Neural cell (in vitro differentiated cells): ENCODE measurements at regions not wholly inside any gene's neighbourhood (a gene's known extent, or its start where the extent isn't known, plus 50 kb on each side); places are given as distances from the start of the nearest gene placed in this dataset.

Source experiments
- H2AFZ ChIP-seq: fragments of 200-600, 300-800 bp; sonication (generic), shearing (Covaris generic); 2 replicates; pipeline ENCODE4 v1.6.0; 2014; ENCODE audit warnings: low read depth, mild to moderate bottlenecking, antibody characterized with exemption, low read length, moderate library complexity
- H3F3A ChIP-seq: fragments of 200-600 bp; shearing (Covaris generic); 2 replicates; pipeline ENCODE4 v1.6.1; 2016; ENCODE audit warnings: mild to moderate bottlenecking, moderate library complexity, mixed read lengths, antibody characterized with exemption, low read length; ENCODE audit not compliant: insufficient read depth, poor library complexity, severe bottlenecking
- H3K27ac ChIP-seq: fragments of 200-600, 300-800 bp; sonication (generic), shearing (Covaris generic); 2 replicates; pipeline ENCODE4 v1.5.1; 2014; ENCODE audit warnings: mild to moderate bottlenecking, low read length, moderate library complexity
- H3K27me3 ChIP-seq: fragments of 300-800, 200-600 bp; sonication (generic), shearing (Covaris generic); 2 replicates; pipeline ENCODE4 v1.6.0; 2014; ENCODE audit warnings: mild to moderate bottlenecking, low read depth, low read length, moderate library complexity; ENCODE audit not compliant: insufficient read depth
- H3K36me3 ChIP-seq: fragments of 300-800, 200-600 bp; sonication (generic), shearing (Covaris generic); 2 replicates; pipeline ENCODE4 v1.5.1; 2014; ENCODE audit warnings: mild to moderate bottlenecking, antibody characterized with exemption, low read length, moderate library complexity; ENCODE audit not compliant: insufficient read depth
- H3K4me2 ChIP-seq: fragments of 300-800, 200-600 bp; sonication (generic), shearing (Covaris generic); 2 replicates; pipeline ENCODE4 v1.6.0; 2014; ENCODE audit warnings: mild to moderate bottlenecking, low read length
- H3K4me3 ChIP-seq: fragments of 300-800, 200-600 bp; sonication (generic), shearing (Covaris generic); 2 replicates; pipeline ENCODE4 v1.5.1; 2014; ENCODE audit warnings: mild to moderate bottlenecking, low read length, moderate library complexity
- H3K79me2 ChIP-seq: fragments of 200-600 bp; shearing (Covaris generic); replicated peaks from 2 replicates; pipeline ENCODE4 v1.6.0; 2014; ENCODE audit warnings: mild to moderate bottlenecking, low read length, moderate library complexity; ENCODE audit not compliant: insufficient read depth
- H3K9ac ChIP-seq: fragments of 300-800, 200-600 bp; sonication (generic), shearing (Covaris generic); 2 replicates; pipeline ENCODE4 v1.6.1; 2016; ENCODE audit warnings: mild to moderate bottlenecking, low read length, mixed read lengths
- H3K9me2 ChIP-seq: fragments of 200-600 bp; shearing (Covaris generic); 2 replicates; pipeline ENCODE4 v1.6.1; 2016; ENCODE audit warnings: mild to moderate bottlenecking, low read length, mixed read lengths; ENCODE audit not compliant: insufficient read depth
- H3K9me3 ChIP-seq: fragments of 200-600, 300-800 bp; sonication (generic), shearing (Covaris generic); 2 replicates; pipeline ENCODE4 v1.6.1; 2016; ENCODE audit warnings: mild to moderate bottlenecking, mixed run types, low read length, moderate library complexity, mixed read lengths
- H4K20me1 ChIP-seq: fragments of 200-600 bp; shearing (Covaris generic); 2 replicates; pipeline ENCODE4 v1.6.1; 2016; ENCODE audit warnings: mild to moderate bottlenecking, mixed run types; ENCODE audit not compliant: insufficient read depth
- CTCF ChIP-seq: fragments of 450-650 bp; IDR thresholded peaks from 2 replicates; pipeline ENCODE4 v1.5.1; 2014; ENCODE audit warnings: antibody characterized with exemption, mild to moderate bottlenecking, moderate library complexity; ENCODE audit not compliant: poor library complexity, severe bottlenecking
- EP300 ChIP-seq: fragments of 450-650 bp; conservative IDR thresholded peaks from 2 replicates; pipeline ENCODE4 v1.6.1; 2014; ENCODE audit warnings: antibody characterized with exemption, mild to moderate bottlenecking, moderate library complexity; ENCODE audit not compliant: poor library complexity, severe bottlenecking
- EZH2 ChIP-seq: fragments of 200-600, 300-800 bp; shearing (Covaris generic), sonication (generic); IDR thresholded peaks from 2 replicates; pipeline ENCODE4 v1.6.1; 2014; ENCODE audit warnings: antibody characterized with exemption, low read length, borderline replicate concordance, mild to moderate bottlenecking; ENCODE audit not compliant: insufficient read depth, poor library complexity, severe bottlenecking
- MXI1 ChIP-seq: fragments of 450-650 bp; conservative IDR thresholded peaks from 2 replicates; pipeline ENCODE4 v1.6.1; 2014; ENCODE audit warnings: antibody characterized with exemption, mild to moderate bottlenecking; ENCODE audit not compliant: poor library complexity, severe bottlenecking
- POLR2AphosphoS5 ChIP-seq: IDR thresholded peaks from 2 replicates; pipeline ENCODE4 v1.6.1; 2012
- RAD21 ChIP-seq: fragments of 450-650 bp; conservative IDR thresholded peaks from 2 replicates; pipeline ENCODE4 v1.6.1; 2014; ENCODE audit warnings: antibody characterized with exemption, mild to moderate bottlenecking, moderate library complexity
- REST ChIP-seq: IDR thresholded peaks from 2 replicates; pipeline ENCODE4 v1.6.1; 2012; ENCODE audit warnings: borderline replicate concordance
- SMC3 ChIP-seq: fragments of 450-650 bp; conservative IDR thresholded peaks from 2 replicates; pipeline ENCODE4 v1.6.1; 2014; ENCODE audit warnings: antibody characterized with exemption, mild to moderate bottlenecking, moderate library complexity; ENCODE audit not compliant: poor library complexity
- TAF1 ChIP-seq: IDR thresholded peaks from 2 replicates; pipeline ENCODE4 v1.6.1; 2012; ENCODE audit warnings: low read depth

- Histone ChIP-seq H3K4me3 (no peak overlapping the region), H3K9ac (no peak overlapping the region), H3K9me2 (no peaks in the 10 kb centered on the region), H3K36me3 (no peaks in the 10 kb centered on the region), H4K20me1 (no peaks in the 10 kb centered on the region), H3F3A (no peaks in the 10 kb centered on the region), H2AFZ (no peak overlapping the region), H3K79me2 (no peaks in the 10 kb centered on the region), H3K9me3 (no peaks in the 10 kb centered on the region), H3K27ac (no peak overlapping the region), H3K27me3 (no peaks in the 10 kb centered on the region), H3K4me2 (no peak overlapping the region)
- TF ChIP-seq MXI1 (no peak), CTCF (no peak), EP300 (no peak), TAF1 (no peak), REST (no peak), RAD21 (no peak)
Measured at GRCh38 chr13:61546413-61546812, 130.8 kb upstream of the PCDH20 start.

GRCh38 chr13:61536433-61536832 lies 120.8 kb upstream of the PCDH20 start:
- H3K27me3 ChIP-seq = no peaks in the 10 kb centered on the region
- H3K27ac ChIP-seq = no peak overlapping the region
- no peak overlapping the region for H3K4me2 ChIP-seq
- no peaks in the 10 kb centered on the region for H3K36me3 ChIP-seq
- no peaks in the 10 kb centered on the region for H3K9me2 ChIP-seq
- H3K4me3 ChIP-seq = no peak overlapping the region
- H3K9me3 ChIP-seq = no peaks in the 10 kb centered on the region
- no peaks in the 10 kb centered on the region for H4K20me1 ChIP-seq
- no peak for TF ChIP-seq MXI1
- TF ChIP-seq EP300 = peak; percentile 66
- TF ChIP-seq POLR2AphosphoS5 = peak; percentile 63
- no peak overlapping the region for H3K9ac ChIP-seq
- H3K79me2 ChIP-seq = no peaks in the 10 kb centered on the region
- no peak overlapping the region for H2AFZ ChIP-seq
- no peaks in the 10 kb centered on the region for H3F3A ChIP-seq

- H3F3A ChIP-seq = no peaks in the 10 kb centered on the region
- H3K9ac ChIP-seq = no peak overlapping the region
- no peaks in the 10 kb centered on the region for H4K20me1 ChIP-seq
- no peaks in the 10 kb centered on the region for H3K27me3 ChIP-seq
- no peaks in the 10 kb centered on the region for H3K79me2 ChIP-seq
- H3K4me2 ChIP-seq = no peak overlapping the region
- no peaks in the 10 kb centered on the region for H3K9me3 ChIP-seq
- H3K27ac ChIP-seq = no peak overlapping the region
- H3K4me3 ChIP-seq = no peak overlapping the region
- H3K36me3 ChIP-seq = no peaks in the 10 kb centered on the region
- no peak overlapping the region for H2AFZ ChIP-seq
- no peaks in the 10 kb centered on the region for H3K9me2 ChIP-seq
- TF ChIP-seq MXI1 (no peak), TAF1 (no peak), EP300 (no peak), RAD21 (no peak), POLR2AphosphoS5 (no peak), CTCF (no peak), REST (no peak), EZH2 (no peak), SMC3 (no peak)
Measured at GRCh38 chr13:61531383-61532065, 115.9 kb upstream of the PCDH20 start.
